ENCODE measurements at regions not wholly inside any gene's neighbourhood (a gene's known extent, or its start where the extent isn't known, plus 50 kb on each side); places are given as distances from the start of the nearest gene placed in this dataset.

DNA sequence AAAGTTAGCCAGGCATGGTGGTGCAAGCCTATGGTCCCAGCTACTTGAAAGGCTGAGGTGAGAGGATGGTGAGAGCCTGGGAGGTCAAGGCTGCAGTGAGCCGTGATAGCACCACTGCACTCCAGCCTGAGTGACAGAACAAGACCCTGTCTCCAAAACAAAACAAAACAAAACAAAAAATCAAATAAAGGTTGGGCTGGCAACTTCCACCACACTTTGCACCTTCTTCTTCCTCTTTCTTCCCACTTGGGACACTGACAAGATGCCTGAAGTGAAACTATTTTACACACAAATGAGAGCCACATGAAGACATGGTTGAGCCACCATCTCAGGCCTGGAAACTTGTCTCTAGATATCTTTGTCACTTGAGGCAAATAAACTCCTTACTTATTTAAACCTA, 53.8 kb upstream of the CCDC28A start:
- Histone ChIP-seq H3K4me1 (ENCODE audit: control insufficient read depth, insufficient read depth, low read length) (peaks cover 9% of the 10 kb centered on the region), H3K9ac (ENCODE audit: low read depth, low read length) (no peak overlapping the region), H3K4me2 (ENCODE audit: low read length) (no peak overlapping the region), H3K9me3 (replicated peaks; ENCODE audit: low read length) (no peaks in the 10 kb centered on the region), H3K4me3 (ENCODE audit: low read length) (no peak overlapping the region), H3K27me3 (ENCODE audit: control insufficient read depth, insufficient read depth, low read length) (no peaks in the 10 kb centered on the region), H3K36me3 (ENCODE audit: insufficient read depth, low read length) (no peaks in the 10 kb centered on the region)

GRCh38 chr6:138722425-138723371, 50.9 kb upstream of the CCDC28A start:
- Histone ChIP-seq H3K9ac (ENCODE audit: low read depth, low read length) (no peak overlapping the region), H3K4me3 (ENCODE audit: low read length) (no peak overlapping the region), H3K36me3 (ENCODE audit: insufficient read depth, low read length) (no peaks in the 10 kb centered on the region), H3K9me3 (replicated peaks; ENCODE audit: low read length) (no peaks in the 10 kb centered on the region), H3K27me3 (ENCODE audit: control insufficient read depth, insufficient read depth, low read length) (no peaks in the 10 kb centered on the region), H3K4me1 (ENCODE audit: control insufficient read depth, insufficient read depth, low read length) (peaks cover 9% of the 10 kb centered on the region), H3K4me2 (ENCODE audit: low read length) (no peak overlapping the region)

Measured in skeletal muscle satellite cell (primary cell).